Lower leg skin (tissue), 4 donors: ENCODE measurements at regions not wholly inside any gene's neighbourhood (a gene's known extent, or its start where the extent isn't known, plus 50 kb on each side); places are given as distances from the start of the nearest gene placed in this dataset.
A peak's percentile ranks its signal among the peaks of the same experiment; 100 is the strongest.

Experiments
- DNase-seq, 2 donors: peaks; one replicate each; pipeline ENCODE4 v3.0.0-alpha.2; 2019; ENCODE audit warnings: low spot score in 2 of 2
- H3K4me3 ChIP-seq: fragments of 200-600 bp; sonication (generic); 2 replicates; pipeline ENCODE4 v1.5.1; 2017; ENCODE audit warnings: mild to moderate bottlenecking, low read depth; ENCODE audit not compliant: poor library complexity, severe bottlenecking
- CTCF ChIP-seq, 3 donors: fragments of 450-650 bp; IDR thresholded peaks; one replicate each; pipeline ENCODE4 v1.5.1; 2016; ENCODE audit warnings: antibody characterized with exemption in 3 of 3, mild to moderate bottlenecking in 3 of 3, moderate library complexity in 2 of 3
- POLR2A ChIP-seq, 2 donors: fragments of 450-650 bp; IDR thresholded peaks; one replicate each; pipeline ENCODE4 v1.6.1; 2016 to 2017; ENCODE audit warnings: antibody characterized with exemption in 2 of 2, mild to moderate bottlenecking in 1 of 2, moderate library complexity in 1 of 2
- WGBS, 2 donors: methylation state at CpG; one replicate each; pipeline ENCODE4 v1.1.5; 2018; 5-methylcytosine and 5-hydroxymethylcytosine counted together
- intact Hi-C: fragments of 100-400 bp; cut with DNase I; formaldehyde crosslinking; loops from one replicate; pipeline ENCODE4 v1.15.0; 2023; ENCODE audit warnings: low total_unique reads

- intact Hi-C loops = no loop called here
- no peak overlapping the region for H3K4me3 ChIP-seq
- 86 to 97% methylated on average over 10 of the region's 10 CpGs for WGBS, 2 donors
- TF ChIP-seq CTCF (IDR thresholded peaks at IDR 0.05) = no peak
- no peak for TF ChIP-seq POLR2A (IDR thresholded peaks at IDR 0.05)
- no peak for DNase-seq
These were observed 221.2 kb upstream of the APCDD1 start for GRCh38 chr18:10233082-10233875.

GRCh38 chr18:10234281-10234680 is 220.2 kb upstream of the APCDD1 start:
- intact Hi-C loops = no loop called here
- 67 to 88% methylated on average over 5 of the region's 5 CpGs for WGBS, 2 donors
- no peak for DNase-seq
- no peak overlapping the region for H3K4me3 ChIP-seq
- TF ChIP-seq POLR2A (IDR thresholded peaks at IDR 0.05) (no peak), CTCF (IDR thresholded peaks at IDR 0.05) (no peak)

- intact Hi-C loops = no loop called here
- no peak overlapping the region for H3K4me3 ChIP-seq
- no peak for TF ChIP-seq POLR2A (IDR thresholded peaks at IDR 0.05)
- TF ChIP-seq CTCF (IDR thresholded peaks at IDR 0.05) = no peak
- DNase-seq = no peak
- WGBS, 2 donors = 30 to 45% methylated on average over 6 of the region's 6 CpGs
These were observed 219.3 kb upstream of the APCDD1 start for GRCh38 chr18:10234912-10235660.

GRCh38 chr18:10235661-10235952 is 218.8 kb upstream of the APCDD1 start:
- no peak overlapping the region for H3K4me3 ChIP-seq
- TF ChIP-seq CTCF (IDR thresholded peaks at IDR 0.05) (no peak), POLR2A (IDR thresholded peaks at IDR 0.05) (no peak)
- intact Hi-C loops = no loop called here
- no peak for DNase-seq
- WGBS, 2 donors = 84% methylated on average over 2 of the region's 2 CpGs

GRCh38 chr18:10239103-10239502 is 215.3 kb upstream of the APCDD1 start:
- 21 to 26% methylated on average over 11 of the region's 11 CpGs for WGBS, 2 donors
- no peak overlapping the region for H3K4me3 ChIP-seq
- peak; percentile 60 to 92 for DNase-seq
- TF ChIP-seq CTCF (IDR thresholded peaks at IDR 0.05) (no peak), POLR2A (IDR thresholded peaks at IDR 0.05) (no peak)
- intact Hi-C loops = no loop called here
